Activated naive CD8-positive, alpha-beta T cell treated with anti-CD3 and anti-CD28 coated beads for 36 hours (primary cell): ENCODE measurements at regions not wholly inside any gene's neighbourhood (a gene's known extent, or its start where the extent isn't known, plus 50 kb on each side); places are given as distances from the start of the nearest gene placed in this dataset.

Source experiments
- DNase-seq: peaks from one replicate; pipeline ENCODE4 v3.0.0; 2021
- H3K27ac Mint-ChIP-seq: one replicate; pipeline ENCODE4 v1.8.0; 2022; ENCODE audit warnings: mild to moderate bottlenecking, moderate library complexity, mixed read lengths
- H3K27me3 Mint-ChIP-seq: one replicate; pipeline ENCODE4 v1.8.0; 2022; ENCODE audit warnings: mild to moderate bottlenecking, mixed read lengths
- H3K36me3 Mint-ChIP-seq: one replicate; pipeline ENCODE4 v1.8.0; 2021; ENCODE audit warnings: mild to moderate bottlenecking, mixed read lengths
- H3K4me1 Mint-ChIP-seq: one replicate; pipeline ENCODE4 v1.8.0; 2021; ENCODE audit warnings: mixed read lengths
- H3K4me3 Mint-ChIP-seq: one replicate; pipeline ENCODE4 v1.8.0; 2022; ENCODE audit warnings: mild to moderate bottlenecking, moderate library complexity, mixed read lengths
- H3K9me3 Mint-ChIP-seq: one replicate; pipeline ENCODE4 v1.8.0; 2022; ENCODE audit warnings: mixed read lengths

DNA sequence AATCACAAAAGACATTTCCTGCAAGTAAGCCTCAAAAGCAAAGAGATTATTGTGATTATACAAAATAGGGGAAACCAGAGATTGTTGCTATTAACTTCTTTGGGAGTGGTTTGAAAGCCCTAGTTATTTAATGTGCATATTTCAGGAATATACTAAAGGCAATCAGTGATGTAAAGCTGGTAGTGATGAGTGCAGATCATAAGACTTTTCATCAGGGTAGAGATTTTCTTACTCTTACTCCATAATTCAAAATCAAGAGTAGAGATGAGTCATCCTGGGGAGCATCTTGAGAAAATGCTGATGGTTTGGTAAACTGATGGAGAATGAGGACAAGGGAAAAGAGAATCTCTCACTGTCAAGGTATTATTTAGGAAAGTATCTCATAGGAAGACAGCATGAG lies 309.5 kb downstream of the FBXO15 start:
- Mint-ChIP-seq H3K36me3 (no peaks in the 10 kb centered on the region), H3K9me3 (no peaks in the 10 kb centered on the region), H3K4me3 (no peak overlapping the region), H3K27ac (no peak overlapping the region), H3K27me3 (peaks cover 7% of the 10 kb centered on the region), H3K4me1 (peaks cover 6% of the 10 kb centered on the region)
- DNase-seq = no peak

GRCh38 chr18:73835656-73836364 lies 311.8 kb downstream of the FBXO15 start:
- H3K4me3 Mint-ChIP-seq = no peak overlapping the region
- no peaks in the 10 kb centered on the region for H3K36me3 Mint-ChIP-seq
- peaks cover 4% of the 10 kb centered on the region for H3K27me3 Mint-ChIP-seq
- DNase-seq = no peak
- H3K4me1 Mint-ChIP-seq = no peaks in the 10 kb centered on the region
- H3K9me3 Mint-ChIP-seq = no peaks in the 10 kb centered on the region
- no peak overlapping the region for H3K27ac Mint-ChIP-seq

- H3K4me1 Mint-ChIP-seq = no peaks in the 10 kb centered on the region
- no peak overlapping the region for H3K4me3 Mint-ChIP-seq
Measured at GRCh38 chr18:73835039-73835438, 312.6 kb downstream of the FBXO15 start.

GRCh38 chr18:73831688-73832087 lies 315.9 kb downstream of the FBXO15 start:
- no peaks in the 10 kb centered on the region for H3K36me3 Mint-ChIP-seq
- H3K9me3 Mint-ChIP-seq = no peaks in the 10 kb centered on the region
- DNase-seq = no peak
- no peak overlapping the region for H3K4me3 Mint-ChIP-seq
- H3K4me1 Mint-ChIP-seq = no peaks in the 10 kb centered on the region
- no peak overlapping the region for H3K27ac Mint-ChIP-seq
- H3K27me3 Mint-ChIP-seq = no peaks in the 10 kb centered on the region

More at GRCh38 chr18:73835039-73835438, 312.6 kb downstream of the FBXO15 start:
- H3K27ac Mint-ChIP-seq = no peak overlapping the region
- H3K9me3 Mint-ChIP-seq = no peaks in the 10 kb centered on the region
- DNase-seq = no peak
- no peaks in the 10 kb centered on the region for H3K36me3 Mint-ChIP-seq
- H3K27me3 Mint-ChIP-seq = peaks cover 4% of the 10 kb centered on the region

- DNase-seq = no peak
- Mint-ChIP-seq H3K9me3 (no peaks in the 10 kb centered on the region), H3K4me1 (no peaks in the 10 kb centered on the region), H3K36me3 (no peaks in the 10 kb centered on the region), H3K4me3 (no peak overlapping the region), H3K27ac (no peak overlapping the region), H3K27me3 (no peaks in the 10 kb centered on the region)
Measured at GRCh38 chr18:73829146-73829545, 318.5 kb downstream of the FBXO15 start.

DNA sequence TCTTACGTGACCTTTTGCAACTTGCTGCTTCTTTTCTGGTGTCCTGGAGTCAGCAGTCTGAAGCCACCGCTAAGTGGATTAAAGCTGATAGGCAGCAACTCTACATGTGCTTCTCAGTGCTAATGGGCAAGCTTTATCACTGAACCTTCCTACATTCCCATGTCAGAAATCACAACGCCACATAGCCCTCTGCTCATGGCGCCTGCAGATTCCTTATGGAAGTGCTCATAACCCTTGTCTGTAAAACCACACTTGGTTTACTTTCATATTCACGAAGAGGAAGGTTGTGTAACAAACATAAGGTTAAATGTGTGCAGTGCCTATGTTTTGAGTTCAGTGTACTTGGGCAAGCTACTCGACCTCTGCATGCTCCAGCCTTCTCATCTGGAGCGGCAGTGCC lies 319.8 kb downstream of the FBXO15 start:
- no peak overlapping the region for H3K4me3 Mint-ChIP-seq
- H3K9me3 Mint-ChIP-seq = no peaks in the 10 kb centered on the region
- no peaks in the 10 kb centered on the region for H3K27me3 Mint-ChIP-seq
- H3K4me1 Mint-ChIP-seq = no peaks in the 10 kb centered on the region
- no peaks in the 10 kb centered on the region for H3K36me3 Mint-ChIP-seq
- no peak overlapping the region for H3K27ac Mint-ChIP-seq
- no peak for DNase-seq

DNA sequence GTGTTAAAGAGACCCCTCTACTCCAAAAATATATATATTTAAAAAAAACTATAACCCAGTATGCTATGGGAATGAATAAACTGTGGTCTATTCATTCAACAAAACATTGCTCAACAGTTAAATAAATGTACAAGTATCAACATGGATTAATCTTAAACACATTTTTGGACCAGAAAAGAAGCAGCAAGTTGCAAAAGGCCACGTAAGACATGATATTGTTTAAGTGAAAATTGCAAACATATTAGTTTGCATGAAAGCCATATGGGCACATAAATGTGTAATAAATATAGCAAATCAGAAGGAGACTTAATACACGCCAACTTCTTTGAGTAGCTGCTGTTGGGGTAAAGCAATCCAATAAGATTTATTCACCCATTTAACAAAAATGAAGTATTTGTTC lies 321.5 kb downstream of the FBXO15 start:
- no peak overlapping the region for H3K27ac Mint-ChIP-seq
- no peaks in the 10 kb centered on the region for H3K27me3 Mint-ChIP-seq
- DNase-seq = no peak
- no peaks in the 10 kb centered on the region for H3K4me1 Mint-ChIP-seq
- no peaks in the 10 kb centered on the region for H3K9me3 Mint-ChIP-seq
- H3K4me3 Mint-ChIP-seq = no peak overlapping the region
- H3K36me3 Mint-ChIP-seq = no peaks in the 10 kb centered on the region

- H3K9me3 Mint-ChIP-seq = no peaks in the 10 kb centered on the region
Measured at GRCh38 chr18:73824671-73825070, 323.0 kb downstream of the FBXO15 start.

DNA sequence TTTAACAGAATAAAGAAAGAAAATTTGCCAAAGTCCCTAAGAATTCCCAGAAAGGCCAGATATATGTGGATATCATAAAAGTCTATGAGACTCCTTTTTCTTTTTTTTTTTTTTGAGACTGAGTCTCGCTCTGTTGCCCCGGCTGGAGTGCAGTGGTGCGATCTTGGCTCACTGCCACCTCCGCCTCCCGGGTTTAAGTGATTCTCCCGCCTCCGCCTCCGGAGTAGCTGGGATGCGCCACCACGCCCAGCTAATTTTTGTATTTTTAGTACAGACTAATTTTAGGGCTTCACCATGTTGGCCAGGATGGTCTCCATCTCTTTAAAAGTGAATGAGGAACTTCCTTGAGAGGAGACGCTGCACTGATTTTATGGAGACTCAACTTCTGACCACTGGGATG lies 335.2 kb downstream of the FBXO15 start:
- H3K27me3 Mint-ChIP-seq = peaks cover 11% of the 10 kb centered on the region
- H3K4me3 Mint-ChIP-seq = no peak overlapping the region
- H3K36me3 Mint-ChIP-seq = no peaks in the 10 kb centered on the region
- H3K9me3 Mint-ChIP-seq = no peaks in the 10 kb centered on the region
- no peak overlapping the region for H3K27ac Mint-ChIP-seq
- no peak for DNase-seq
- no peaks in the 10 kb centered on the region for H3K4me1 Mint-ChIP-seq

More at GRCh38 chr18:73824671-73825070, 323.0 kb downstream of the FBXO15 start:
- DNase-seq = no peak
- Mint-ChIP-seq H3K4me1 (no peaks in the 10 kb centered on the region), H3K27me3 (no peaks in the 10 kb centered on the region), H3K27ac (no peak overlapping the region), H3K36me3 (no peaks in the 10 kb centered on the region), H3K4me3 (no peak overlapping the region)

DNA sequence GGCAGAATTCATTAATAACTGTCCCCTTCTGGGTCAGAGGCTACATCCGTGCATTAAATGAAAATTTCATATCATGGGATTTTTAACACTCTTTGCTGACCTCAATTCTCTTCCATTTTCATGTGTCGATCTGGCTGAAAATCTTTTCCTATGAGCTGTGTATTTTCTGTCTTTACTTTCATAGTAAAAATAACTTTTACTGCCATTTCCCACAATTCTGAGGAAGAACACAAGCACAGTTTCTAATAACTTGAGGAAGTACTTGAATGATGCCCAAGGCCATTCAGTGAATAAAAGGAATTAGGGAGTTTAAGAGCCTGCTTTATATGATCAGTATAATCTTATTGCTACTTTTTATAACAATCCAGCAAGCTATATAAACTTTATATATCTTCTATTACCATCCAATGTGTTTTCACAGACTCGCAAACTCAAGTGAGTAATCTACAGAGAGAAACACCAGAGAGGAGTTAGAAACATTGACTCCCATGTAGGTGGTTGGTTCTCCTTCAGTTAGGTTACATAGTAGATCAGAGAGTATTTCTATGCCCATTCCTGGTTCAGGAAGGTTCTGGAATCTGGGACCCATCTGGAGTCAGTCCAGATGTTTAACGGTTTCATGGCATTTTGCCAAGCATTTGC lies 340.0 kb downstream of the FBXO15 start:
- Mint-ChIP-seq H3K36me3 (no peaks in the 10 kb centered on the region), H3K27me3 (peaks cover 2% of the 10 kb centered on the region), H3K27ac (no peak overlapping the region), H3K4me1 (no peaks in the 10 kb centered on the region), H3K9me3 (no peaks in the 10 kb centered on the region), H3K4me3 (no peak overlapping the region)
- no peak for DNase-seq

DNA sequence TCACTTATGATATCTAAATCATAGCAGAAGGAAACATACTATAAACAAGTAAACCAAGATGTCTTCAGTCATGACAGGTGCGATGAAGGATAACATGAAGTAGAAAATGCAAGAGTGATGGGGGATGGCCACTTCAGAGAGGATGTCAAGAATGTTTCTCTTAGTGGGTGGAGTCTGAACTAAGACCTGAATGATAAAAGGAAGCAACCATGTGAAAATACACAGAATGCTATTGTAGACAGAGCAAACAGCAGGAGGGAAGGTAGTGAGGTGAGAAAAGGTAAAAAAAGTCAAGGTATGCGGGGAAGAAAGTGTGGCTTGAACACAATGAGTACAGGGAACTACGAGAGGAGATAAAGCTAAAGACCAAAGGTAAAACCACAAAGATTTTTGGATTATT lies 341.6 kb downstream of the FBXO15 start:
- no peaks in the 10 kb centered on the region for H3K9me3 Mint-ChIP-seq
- no peak for DNase-seq
- H3K27me3 Mint-ChIP-seq = no peaks in the 10 kb centered on the region
- no peak overlapping the region for H3K27ac Mint-ChIP-seq
- H3K36me3 Mint-ChIP-seq = no peaks in the 10 kb centered on the region
- no peaks in the 10 kb centered on the region for H3K4me1 Mint-ChIP-seq
- H3K4me3 Mint-ChIP-seq = no peak overlapping the region

DNA sequence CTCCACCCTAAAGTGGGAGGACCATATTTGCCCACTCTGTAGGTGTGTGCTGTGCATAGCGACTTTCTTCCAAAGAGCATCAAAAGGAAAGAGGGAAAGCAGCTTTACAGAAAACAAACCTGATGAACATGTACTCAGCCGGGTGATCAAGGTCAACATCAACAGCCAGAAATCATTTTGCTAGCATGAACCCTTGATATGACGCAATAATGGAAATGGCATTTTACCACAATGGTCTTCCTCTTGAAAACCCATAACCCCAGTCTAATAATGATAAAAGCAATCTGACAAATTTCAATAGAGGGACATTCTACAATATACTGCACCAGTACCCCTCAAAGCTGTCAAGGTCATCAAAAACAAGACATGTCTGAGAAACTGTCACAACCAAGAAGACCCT lies 350.2 kb downstream of the FBXO15 start:
- Mint-ChIP-seq H3K9me3 (no peaks in the 10 kb centered on the region), H3K4me3 (no peak overlapping the region), H3K27me3 (no peaks in the 10 kb centered on the region), H3K36me3 (no peaks in the 10 kb centered on the region), H3K27ac (no peak overlapping the region), H3K4me1 (no peaks in the 10 kb centered on the region)
- DNase-seq = no peak

DNA sequence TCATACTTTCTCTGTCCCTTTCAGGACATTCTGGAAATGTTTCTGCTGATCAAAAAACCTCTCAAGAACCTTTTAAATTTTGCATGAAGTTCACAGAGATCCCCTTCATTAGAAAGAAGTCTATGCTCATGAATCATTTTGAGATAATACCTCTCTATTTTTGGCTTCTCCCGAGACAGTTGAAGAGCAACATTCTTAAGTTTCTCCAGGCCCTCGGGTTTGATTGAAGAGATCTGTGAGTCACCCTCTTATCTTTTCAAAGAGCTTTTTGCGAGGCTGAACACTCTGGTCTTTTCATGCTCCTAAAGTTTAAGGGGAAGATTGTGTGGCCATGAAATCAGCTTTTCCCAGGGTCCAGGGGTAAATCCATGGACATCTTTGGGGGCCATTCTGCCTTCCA lies 354.2 kb downstream of the FBXO15 start:
- Mint-ChIP-seq H3K9me3 (no peaks in the 10 kb centered on the region), H3K27me3 (no peaks in the 10 kb centered on the region), H3K4me1 (no peaks in the 10 kb centered on the region), H3K27ac (no peak overlapping the region), H3K36me3 (no peaks in the 10 kb centered on the region), H3K4me3 (no peak overlapping the region)
- DNase-seq = no peak

GRCh38 chr18:73791081-73791480 lies 356.6 kb downstream of the FBXO15 start:
- H3K27ac Mint-ChIP-seq = no peak overlapping the region
- no peak for DNase-seq
- no peaks in the 10 kb centered on the region for H3K4me1 Mint-ChIP-seq
- H3K36me3 Mint-ChIP-seq = no peaks in the 10 kb centered on the region
- no peaks in the 10 kb centered on the region for H3K9me3 Mint-ChIP-seq
- no peak overlapping the region for H3K4me3 Mint-ChIP-seq
- H3K27me3 Mint-ChIP-seq = no peaks in the 10 kb centered on the region

- Mint-ChIP-seq H3K4me3 (no peak overlapping the region), H3K27me3 (no peaks in the 10 kb centered on the region), H3K9me3 (no peaks in the 10 kb centered on the region)
Measured at GRCh38 chr18:73790587-73790986, 357.0 kb downstream of the FBXO15 start.

DNA sequence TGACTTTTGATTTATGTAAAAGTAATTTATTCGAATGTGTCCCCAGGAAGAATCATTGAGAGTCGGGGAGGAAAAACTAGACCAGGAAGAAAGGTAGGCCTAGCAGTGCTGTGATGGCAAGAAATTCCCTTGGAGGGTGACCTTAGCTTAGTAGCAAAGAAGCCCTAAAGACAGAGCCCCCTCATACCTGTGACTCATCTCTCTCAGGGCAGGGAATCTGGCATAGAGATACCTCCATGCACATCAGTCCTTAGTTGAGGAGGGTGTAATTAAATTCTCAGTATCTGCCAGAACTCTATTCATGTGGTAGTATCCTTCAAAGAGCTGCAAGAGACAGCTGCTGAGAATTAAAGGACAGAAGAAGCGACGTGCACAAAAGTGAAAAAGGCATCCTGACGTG lies 360.3 kb downstream of the FBXO15 start:
- DNase-seq = no peak
- no peaks in the 10 kb centered on the region for H3K27me3 Mint-ChIP-seq
- H3K4me1 Mint-ChIP-seq = no peaks in the 10 kb centered on the region
- no peaks in the 10 kb centered on the region for H3K9me3 Mint-ChIP-seq
- no peak overlapping the region for H3K4me3 Mint-ChIP-seq
- H3K27ac Mint-ChIP-seq = no peak overlapping the region
- no peaks in the 10 kb centered on the region for H3K36me3 Mint-ChIP-seq

More at GRCh38 chr18:73790587-73790986, 357.0 kb downstream of the FBXO15 start:
- Mint-ChIP-seq H3K27ac (no peak overlapping the region), H3K36me3 (no peaks in the 10 kb centered on the region), H3K4me1 (no peaks in the 10 kb centered on the region)
- no peak for DNase-seq
